Activated CD8-positive, alpha-beta memory T cell treated with anti-CD3 and anti-CD28 coated beads for 24 hours (primary cell): ENCODE measurements at regions not wholly inside any gene's neighbourhood (a gene's known extent, or its start where the extent isn't known, plus 50 kb on each side); places are given as distances from the start of the nearest gene placed in this dataset.

Experiments
- DNase-seq: peaks from one replicate; pipeline ENCODE4 v3.0.0-alpha.2; 2020

DNA sequence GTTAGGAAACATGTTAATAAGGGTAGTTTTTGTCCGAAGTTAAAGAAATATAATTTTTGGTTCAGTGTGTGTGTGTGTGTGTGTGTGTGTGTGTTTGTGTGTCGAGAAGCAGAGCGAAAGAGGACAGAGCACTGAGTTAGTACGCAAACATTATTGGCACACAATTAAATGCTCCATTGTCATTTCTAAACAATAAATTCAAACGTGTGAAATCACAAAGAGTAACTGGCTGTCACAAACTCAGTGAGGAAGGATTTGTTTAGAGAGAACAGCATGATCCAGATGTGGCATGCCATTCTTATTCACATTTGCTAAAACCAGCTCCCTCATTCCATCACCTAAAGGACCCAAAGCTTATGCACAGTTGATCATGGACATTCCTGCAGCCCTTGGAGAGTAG, 970.8 kb downstream of the DTWD2 start:
- no peak for DNase-seq

GRCh38 chr5:118016396-118016795, 972.0 kb downstream of the DTWD2 start:
- DNase-seq, result no peak

GRCh38 chr5:118015511-118015910, 972.8 kb downstream of the DTWD2 start:
- no peak for DNase-seq

GRCh38 chr5:118009741-118010297, 978.5 kb downstream of the DTWD2 start:
- no peak for DNase-seq

GRCh38 chr5:118008779-118009178, 979.6 kb downstream of the DTWD2 start:
- no peak for DNase-seq

DNA sequence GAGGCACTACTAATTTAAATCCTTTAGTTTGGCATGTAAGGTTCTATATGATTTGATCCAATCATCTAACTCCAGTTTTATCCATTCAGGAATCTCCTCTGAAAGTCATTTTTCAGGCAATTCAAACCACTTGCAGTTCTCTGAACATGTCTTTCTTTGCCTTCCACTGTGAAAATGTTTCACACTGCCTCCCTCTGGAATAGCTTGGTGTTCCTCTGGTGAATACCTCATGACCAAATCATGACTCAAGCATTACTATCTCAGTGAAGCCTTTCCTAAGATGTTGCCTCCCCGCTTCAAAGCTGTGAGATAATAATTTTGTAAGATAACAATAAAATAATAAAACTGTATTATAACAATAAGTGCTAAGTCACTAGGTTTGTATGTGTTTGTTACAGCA, 981.1 kb downstream of the DTWD2 start:
- no peak for DNase-seq

DNA sequence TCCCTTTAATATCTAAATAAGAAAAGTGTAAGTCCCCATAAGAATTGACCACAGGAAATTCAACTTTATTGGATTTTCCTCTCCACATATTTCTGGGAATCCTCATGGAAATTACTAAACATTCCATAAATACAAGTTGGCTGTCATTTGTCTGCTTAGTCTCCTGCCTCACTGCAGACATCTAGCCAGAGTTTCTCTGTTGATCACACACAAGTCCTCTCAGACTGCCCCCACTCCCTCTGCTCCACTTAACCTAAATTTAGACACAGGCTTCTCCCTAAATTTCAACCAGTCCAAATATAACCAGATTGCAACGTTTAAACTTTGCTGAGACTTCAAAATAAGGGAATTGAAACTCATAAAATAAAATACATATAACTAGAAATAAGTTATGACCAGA, 982.1 kb downstream of the DTWD2 start:
- DNase-seq, result no peak

GRCh38 chr5:117999939-118000549, 988.3 kb downstream of the DTWD2 start:
- DNase-seq, result no peak

DNA sequence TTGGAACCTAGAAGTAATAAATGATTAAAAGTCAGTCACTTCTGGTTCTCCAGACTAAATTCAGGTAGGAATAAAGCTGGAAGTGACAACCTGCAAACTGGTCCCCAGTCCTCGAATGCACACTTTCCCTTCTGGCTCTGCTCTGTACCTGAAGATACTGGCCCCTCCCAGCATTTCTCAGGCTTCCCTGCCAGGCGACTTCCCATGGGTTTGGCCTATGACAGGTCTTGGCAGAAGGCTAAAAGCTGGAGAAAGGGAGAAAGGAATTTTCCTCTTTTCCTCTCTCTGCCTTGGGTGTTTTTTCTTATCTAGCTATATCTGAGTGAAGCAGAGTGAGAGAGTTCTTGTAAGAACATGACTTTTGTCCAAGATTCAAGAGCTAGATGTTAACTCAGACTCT, 1005.7 kb downstream of the DTWD2 start:
- no peak for DNase-seq

DNA sequence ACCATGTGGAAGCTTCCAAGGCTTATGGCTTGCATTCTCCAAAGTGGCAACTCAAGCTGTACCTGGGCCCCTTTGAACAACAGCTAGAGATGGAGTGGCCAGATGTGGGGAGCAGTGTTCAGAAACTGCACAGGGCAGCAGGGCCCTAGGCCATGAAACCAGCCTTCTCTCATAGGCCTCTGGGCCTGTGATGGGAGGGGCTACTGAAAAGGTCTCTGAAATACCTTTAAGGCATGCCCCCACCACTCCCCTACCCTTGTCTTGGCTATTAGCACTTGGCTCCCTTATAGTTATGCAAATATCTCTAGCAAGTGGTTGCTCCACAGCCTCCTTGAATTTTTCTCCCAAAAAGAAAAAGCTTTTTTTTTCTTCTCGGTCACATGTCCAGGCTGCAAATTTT, 1014.6 kb downstream of the DTWD2 start:
- no peak for DNase-seq

DNA sequence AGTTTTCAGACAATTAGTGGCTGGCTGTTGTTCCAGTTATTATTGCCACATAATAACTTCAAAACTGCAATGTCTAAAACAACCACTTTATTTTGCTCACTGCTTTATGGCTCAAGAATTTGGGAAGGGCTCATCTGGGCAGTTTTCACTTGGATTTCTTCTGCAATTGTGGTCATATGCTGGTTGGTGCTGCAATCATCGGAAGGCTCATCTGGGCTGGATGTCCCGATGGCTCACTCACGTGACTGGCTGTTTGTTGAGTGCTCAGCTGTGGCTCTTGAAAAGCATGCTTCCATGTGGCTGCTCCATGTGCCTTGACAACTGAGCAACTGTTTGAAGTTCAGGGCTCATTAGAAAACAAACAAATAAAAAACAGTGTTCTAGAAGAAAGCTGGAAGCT, 1032.5 kb downstream of the DTWD2 start:
- no peak for DNase-seq

DNA sequence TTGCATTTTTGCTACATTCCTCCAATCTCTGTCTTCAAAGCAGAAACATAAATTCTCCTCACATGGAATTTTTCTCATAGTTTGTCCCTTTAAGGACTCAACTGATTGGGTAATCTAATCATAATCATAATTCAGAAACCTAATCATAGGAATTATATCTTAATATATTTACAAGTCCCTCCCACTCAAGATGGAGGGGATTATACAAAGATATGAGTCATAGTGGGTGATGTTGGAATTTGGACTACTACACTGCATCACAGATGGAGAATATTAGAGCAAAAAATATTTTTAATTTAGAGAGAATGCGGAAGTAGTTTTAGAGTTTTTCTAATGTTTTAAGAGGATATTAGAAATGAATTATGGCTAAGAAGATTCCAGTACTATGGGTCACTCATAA, 1034.0 kb downstream of the DTWD2 start:
- no peak for DNase-seq

- no peak for DNase-seq
These were observed 1035.1 kb downstream of the DTWD2 start for GRCh38 chr5:117953272-117953671.

DNA sequence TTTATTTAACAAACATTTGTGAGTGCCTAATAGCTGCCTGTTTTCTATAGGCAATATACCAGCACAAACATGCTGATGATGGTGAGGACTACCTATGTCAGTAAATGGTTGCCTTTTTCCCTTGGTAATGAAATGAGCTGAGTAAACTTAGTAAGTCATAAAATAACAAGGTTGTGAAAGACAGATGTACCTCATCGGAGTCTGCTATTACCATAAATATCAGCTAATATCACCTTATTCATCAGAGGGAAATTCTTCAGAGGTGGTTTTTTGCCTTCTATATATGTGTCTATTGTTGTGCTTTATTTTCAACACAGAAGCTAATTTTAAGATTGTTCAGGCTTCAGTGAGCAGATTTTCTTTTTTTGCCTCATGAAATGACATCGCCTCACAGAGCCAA, 1040.5 kb downstream of the DTWD2 start:
- no peak for DNase-seq

GRCh38 chr5:117947121-117947520, 1041.2 kb downstream of the DTWD2 start:
- DNase-seq, result no peak

DNA sequence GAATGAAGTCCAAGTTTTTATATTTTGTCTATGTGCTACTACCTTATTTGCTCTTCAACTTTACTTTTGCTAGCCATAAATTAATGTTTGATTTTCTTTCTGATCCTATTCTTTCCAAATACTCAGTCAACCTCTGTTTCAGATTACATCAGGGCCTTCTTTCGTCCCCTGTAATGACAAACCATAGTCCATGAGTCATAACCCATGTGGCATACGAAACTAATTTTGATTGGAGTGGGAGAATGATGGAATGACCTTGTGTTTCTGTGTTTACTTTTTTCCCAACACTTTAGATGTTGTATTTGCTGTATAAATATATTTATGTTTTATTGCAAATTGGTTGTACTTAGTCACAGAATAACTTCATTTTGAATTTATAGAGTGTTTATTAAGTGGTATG, 1043.1 kb downstream of the DTWD2 start:
- no peak for DNase-seq

- DNase-seq, result no peak
These were observed 1044.8 kb downstream of the DTWD2 start for GRCh38 chr5:117943541-117943940.

DNA sequence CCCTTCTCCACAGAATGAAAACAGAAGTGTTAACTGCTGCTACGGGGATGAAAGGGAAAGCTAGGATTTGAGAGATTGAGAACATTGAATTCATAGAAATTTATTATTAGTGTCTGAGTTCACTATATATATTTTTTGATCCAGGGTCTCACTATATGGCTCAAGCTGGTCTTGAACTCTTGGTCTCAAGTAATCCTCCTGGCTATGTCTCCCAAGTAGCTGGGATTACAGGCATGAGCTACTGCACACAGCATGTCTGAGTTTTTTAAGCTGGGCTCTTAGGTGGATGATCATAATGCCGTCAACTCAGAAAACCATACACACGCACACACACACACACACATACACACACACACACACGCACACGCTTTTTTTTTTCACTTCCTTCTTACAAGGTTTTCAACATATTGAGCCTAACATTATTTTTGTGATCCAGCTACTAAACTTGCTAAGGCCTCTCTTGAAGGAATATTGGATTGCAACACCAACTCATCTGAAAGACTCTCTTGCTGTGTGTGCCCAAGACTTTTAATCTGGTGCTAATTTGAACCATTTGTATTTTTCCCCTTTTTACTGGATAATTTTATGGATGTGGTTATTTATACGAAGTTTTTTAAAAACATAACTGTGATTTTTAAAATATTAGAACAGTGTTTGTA, 1045.4 kb downstream of the DTWD2 start:
- no peak for DNase-seq

- no peak for DNase-seq
These were observed 1095.1 kb downstream of the DTWD2 start for GRCh38 chr5:117893211-117893610.

- DNase-seq, result no peak
These were observed 1096.0 kb downstream of the DTWD2 start for GRCh38 chr5:117892360-117892759.

DNA sequence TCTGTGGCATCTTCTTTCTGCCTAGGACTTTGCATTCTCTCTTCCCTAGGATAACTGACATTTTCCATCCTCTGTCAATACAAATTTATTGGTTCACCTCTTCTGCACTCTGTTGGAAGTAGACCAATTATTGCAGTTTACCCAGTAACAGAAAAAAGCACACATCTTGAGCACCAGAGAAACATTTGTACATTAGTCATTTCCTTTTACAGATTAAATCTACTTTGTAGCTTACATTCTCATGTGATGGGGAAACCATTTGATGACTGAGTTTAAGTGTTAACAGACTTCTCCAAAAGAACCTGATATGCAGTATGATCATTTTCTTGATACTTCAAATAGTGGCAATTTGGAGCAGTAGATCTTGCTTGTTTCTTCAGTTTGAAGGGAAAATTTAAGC, 1098.8 kb downstream of the DTWD2 start:
- DNase-seq, result no peak

- no peak for DNase-seq
These were observed 1099.7 kb downstream of the DTWD2 start for GRCh38 chr5:117888688-117889087.

- DNase-seq, result no peak
These were observed 1106.7 kb downstream of the DTWD2 start for GRCh38 chr5:117881426-117882230.

DNA sequence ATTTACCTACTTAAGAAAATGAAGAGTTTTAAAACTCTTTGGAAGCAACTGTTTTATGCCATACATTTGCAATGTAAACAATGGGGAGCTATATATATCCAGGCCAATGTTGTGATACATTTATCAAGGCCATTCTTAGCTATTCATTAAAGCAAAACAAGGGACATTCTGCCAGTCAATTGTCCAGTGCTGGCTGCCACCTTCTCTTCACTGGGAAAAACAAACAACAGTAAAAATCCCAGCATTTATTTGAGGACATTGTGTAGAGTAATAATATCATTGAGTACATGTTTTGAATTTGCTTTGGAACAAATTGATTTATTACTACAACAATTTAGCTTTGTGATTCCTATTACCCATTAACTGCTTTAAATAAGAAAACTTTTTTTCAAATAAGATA, 1107.4 kb downstream of the DTWD2 start:
- DNase-seq, result no peak
